ENCODE measurements at regions not wholly inside any gene's neighbourhood (a gene's known extent, or its start where the extent isn't known, plus 50 kb on each side); places are given as distances from the start of the nearest gene placed in this dataset.

- TF ChIP-seq CTCF (IDR thresholded peaks at IDR 0.05) (no peak), POLR2A (IDR thresholded peaks at IDR 0.05) (no peak)
Measured at GRCh38 chr16:87230571-87230970, 86.6 kb downstream of the C16orf95 start.

Measured in heart left ventricle (tissue), 13 donors.